ENCODE measurements at regions not wholly inside any gene's neighbourhood (a gene's known extent, or its start where the extent isn't known, plus 50 kb on each side); places are given as distances from the start of the nearest gene placed in this dataset.

GRCh38 chr5:92944337-92944736 lies 636.7 kb downstream of the NR2F1-AS1 start:
- H3K27me3 ChIP-seq (ENCODE audit: control insufficient read depth in 2 of 2, insufficient read depth in 2 of 2, low read length in 2 of 2), result no peaks in the 10 kb centered on the region
- no peak for DNase-seq (ENCODE audit: low read depth, low spot score)
- POLR2A ChIA-PET, result no interaction called here
- intact Hi-C loops (cut with micrococcal nuclease), result no loop called here
- BruUV-seq (replicated peaks), result no TSS peak
- dilution Hi-C loops (cut with MboI; ENCODE audit: extremely low pct_ligation_motif_present, low sequenced_read_pairs), result no loop called here
- no peaks in the 10 kb centered on the region for H3K36me3 ChIP-seq (ENCODE audit: control insufficient read depth in 2 of 2, extremely low read depth in 1 of 2, insufficient read depth in 2 of 2, low read length in 2 of 2)
- H3K9ac ChIP-seq (replicated peaks; ENCODE audit: extremely low read depth, insufficient read depth, low read length), result no peak overlapping the region
- no peak overlapping the region for H3K27ac ChIP-seq (ENCODE audit: insufficient read depth, low read depth, low read length)
- CTCF ChIA-PET, result interaction anchor here (0.7 to 2.9 kb wide), 4 partner anchors 20 to 119 kb away, joined by 3 to 11 read pairs (median 6); no protein-coding TSS in a partner anchor
- no peaks in the 10 kb centered on the region for H4K20me1 ChIP-seq (replicated peaks; ENCODE audit: control insufficient read depth, extremely low read depth, insufficient read depth, low read length)
- H2AFZ ChIP-seq (ENCODE audit: low read depth, low read length), result no peak overlapping the region
- no peaks in the 10 kb centered on the region for H3K79me2 ChIP-seq (ENCODE audit: control insufficient read depth, insufficient read depth, low read length)
- H3K4me3 ChIP-seq (replicated peaks in 1 of 3; ENCODE audit: insufficient read depth in 1 of 3, low read depth in 1 of 3, low read length in 3 of 3), result no peak overlapping the region
- peaks cover 19% of the 10 kb centered on the region for H3K4me1 ChIP-seq (ENCODE audit: control insufficient read depth, extremely low read depth, insufficient read depth, low read length)
- no peak for FAIRE-seq
- TF ChIP-seq, protein P1, sequence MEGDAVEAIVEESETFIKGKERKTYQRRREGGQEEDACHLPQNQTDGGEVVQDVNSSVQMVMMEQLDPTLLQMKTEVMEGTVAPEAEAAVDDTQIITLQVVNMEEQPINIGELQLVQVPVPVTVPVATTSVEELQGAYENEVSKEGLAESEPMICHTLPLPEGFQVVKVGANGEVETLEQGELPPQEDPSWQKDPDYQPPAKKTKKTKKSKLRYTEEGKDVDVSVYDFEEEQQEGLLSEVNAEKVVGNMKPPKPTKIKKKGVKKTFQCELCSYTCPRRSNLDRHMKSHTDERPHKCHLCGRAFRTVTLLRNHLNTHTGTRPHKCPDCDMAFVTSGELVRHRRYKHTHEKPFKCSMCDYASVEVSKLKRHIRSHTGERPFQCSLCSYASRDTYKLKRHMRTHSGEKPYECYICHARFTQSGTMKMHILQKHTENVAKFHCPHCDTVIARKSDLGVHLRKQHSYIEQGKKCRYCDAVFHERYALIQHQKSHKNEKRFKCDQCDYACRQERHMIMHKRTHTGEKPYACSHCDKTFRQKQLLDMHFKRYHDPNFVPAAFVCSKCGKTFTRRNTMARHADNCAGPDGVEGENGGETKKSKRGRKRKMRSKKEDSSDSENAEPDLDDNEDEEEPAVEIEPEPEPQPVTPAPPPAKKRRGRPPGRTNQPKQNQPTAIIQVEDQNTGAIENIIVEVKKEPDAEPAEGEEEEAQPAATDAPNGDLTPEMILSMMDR (IDR thresholded peaks at IDR 0.05; ENCODE audit: extremely low read depth in 1 of 2, insufficient read depth in 1 of 2, low read depth in 1 of 2, low read length in 2 of 2), result no peak
- TF ChIP-seq POLR2AphosphoS5 (IDR thresholded peaks at IDR 0.05; ENCODE audit: insufficient read depth, low read depth, low read length), result no peak
- no peak for TF ChIP-seq JUN (IDR thresholded peaks at IDR 0.05; ENCODE audit: borderline replicate concordance, insufficient read depth, insufficient read length, low read depth)
- no peak for TF ChIP-seq MAX (IDR thresholded peaks at IDR 0.05; ENCODE audit: insufficient read depth, insufficient read length)
- TF ChIP-seq MYC (IDR thresholded peaks at IDR 0.05; ENCODE audit: low read depth, low read length), result no peak
- no peak for TF ChIP-seq POLR2A (IDR thresholded peaks at IDR 0.05; ENCODE audit: low read depth, low read length)
- TF ChIP-seq GATA2 (IDR thresholded peaks at IDR 0.05; ENCODE audit: insufficient read depth, insufficient read length, low read depth, low read length), result no peak
- TF ChIP-seq EZH2 (IDR thresholded peaks at IDR 0.05; ENCODE audit: borderline replicate concordance, low read depth, low read length, severe bottlenecking), result no peak
- TF ChIP-seq FOS (IDR thresholded peaks at IDR 0.05; ENCODE audit: borderline replicate concordance, insufficient read depth, low read length), result no peak
- no peaks in the 10 kb centered on the region for H3K9me1 ChIP-seq (replicated peaks; ENCODE audit: control insufficient read depth, extremely low read depth, insufficient read depth, low read length)
- H3K9me3 ChIP-seq (replicated peaks; ENCODE audit: control insufficient read depth, insufficient read depth, low read length), result no peaks in the 10 kb centered on the region
- H3K4me2 ChIP-seq (ENCODE audit: insufficient read depth, low read length), result no peak overlapping the region

Data from endothelial cell of umbilical vein (primary cell).